Gastroesophageal sphincter (tissue), 3 donors: ENCODE measurements at regions not wholly inside any gene's neighbourhood (a gene's known extent, or its start where the extent isn't known, plus 50 kb on each side); places are given as distances from the start of the nearest gene placed in this dataset.

ENCODE experiments used
- EP300 ChIP-seq: sonication (generic); formaldehyde crosslinking; IDR thresholded peaks from one replicate; pipeline ENCODE4 v1.6.1; 2017; ENCODE audit warnings: antibody characterized with exemption, mild to moderate bottlenecking
- POLR2AphosphoS5 ChIP-seq: sonication (generic); formaldehyde crosslinking; IDR thresholded peaks from one replicate; pipeline ENCODE4 v1.6.1; 2017; ENCODE audit warnings: antibody characterized with exemption
- TF ChIP-seq, protein P1 (sequence below), 4 experiments: fragments of 200-600 bp in 2 of 4; fragments of 450-650 bp in 2 of 4; sonication (generic) in 1 of 4; IDR thresholded peaks; one replicate each; pipeline ENCODE4 v1.5.1; 2017 to 2019; ENCODE audit warnings: antibody characterized with exemption in 4 of 4, mild to moderate bottlenecking in 2 of 4, moderate library complexity in 2 of 4

DNA sequence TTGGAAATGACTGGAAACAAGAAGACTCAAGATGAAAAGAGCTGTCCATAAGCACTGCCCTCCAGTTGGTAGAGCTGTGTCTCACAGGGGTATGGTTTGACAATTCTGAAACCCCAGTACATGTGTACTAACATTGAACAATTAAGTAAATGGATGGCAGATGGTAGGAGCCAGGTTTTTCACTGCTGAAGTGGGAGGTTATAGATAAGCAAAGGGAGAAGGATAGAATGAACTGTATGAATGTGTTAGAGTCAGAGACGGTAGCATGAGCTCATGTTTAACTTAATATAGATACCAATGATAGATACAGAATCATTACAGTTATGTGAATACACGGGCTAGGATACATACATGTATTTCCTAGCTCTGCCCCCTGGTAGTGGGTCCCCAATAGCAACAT is 95.0 kb upstream of the SIRPA start:
- no peak for TF ChIP-seq EP300
- TF ChIP-seq, protein P1, sequence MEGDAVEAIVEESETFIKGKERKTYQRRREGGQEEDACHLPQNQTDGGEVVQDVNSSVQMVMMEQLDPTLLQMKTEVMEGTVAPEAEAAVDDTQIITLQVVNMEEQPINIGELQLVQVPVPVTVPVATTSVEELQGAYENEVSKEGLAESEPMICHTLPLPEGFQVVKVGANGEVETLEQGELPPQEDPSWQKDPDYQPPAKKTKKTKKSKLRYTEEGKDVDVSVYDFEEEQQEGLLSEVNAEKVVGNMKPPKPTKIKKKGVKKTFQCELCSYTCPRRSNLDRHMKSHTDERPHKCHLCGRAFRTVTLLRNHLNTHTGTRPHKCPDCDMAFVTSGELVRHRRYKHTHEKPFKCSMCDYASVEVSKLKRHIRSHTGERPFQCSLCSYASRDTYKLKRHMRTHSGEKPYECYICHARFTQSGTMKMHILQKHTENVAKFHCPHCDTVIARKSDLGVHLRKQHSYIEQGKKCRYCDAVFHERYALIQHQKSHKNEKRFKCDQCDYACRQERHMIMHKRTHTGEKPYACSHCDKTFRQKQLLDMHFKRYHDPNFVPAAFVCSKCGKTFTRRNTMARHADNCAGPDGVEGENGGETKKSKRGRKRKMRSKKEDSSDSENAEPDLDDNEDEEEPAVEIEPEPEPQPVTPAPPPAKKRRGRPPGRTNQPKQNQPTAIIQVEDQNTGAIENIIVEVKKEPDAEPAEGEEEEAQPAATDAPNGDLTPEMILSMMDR (IDR thresholded peaks at IDR 0.05): no peak
- no peak for TF ChIP-seq POLR2AphosphoS5
